SU-DHL-6 (cell line): ENCODE measurements at regions not wholly inside any gene's neighbourhood (a gene's known extent, or its start where the extent isn't known, plus 50 kb on each side); places are given as distances from the start of the nearest gene placed in this dataset.

Experiments used
- EZH2phosphoT487 ChIP-seq: fragments of 200-600 bp; sonication (generic), shearing (Covaris generic); conservative IDR thresholded peaks from 2 replicates; pipeline ENCODE4 v1.6.1; 2018; ENCODE audit warnings: mild to moderate bottlenecking, antibody characterized with exemption, low read length, moderate library complexity, mixed read lengths
- TF ChIP-seq, protein P1 (sequence below): fragments of 200-600 bp; sonication (generic); IDR thresholded peaks from one replicate; pipeline ENCODE4 v1.5.1; 2017; ENCODE audit warnings: antibody characterized with exemption, mild to moderate bottlenecking, low read length, moderate library complexity; ENCODE audit not compliant: insufficient read depth, poor library complexity, severe bottlenecking

- TF ChIP-seq, protein P1, sequence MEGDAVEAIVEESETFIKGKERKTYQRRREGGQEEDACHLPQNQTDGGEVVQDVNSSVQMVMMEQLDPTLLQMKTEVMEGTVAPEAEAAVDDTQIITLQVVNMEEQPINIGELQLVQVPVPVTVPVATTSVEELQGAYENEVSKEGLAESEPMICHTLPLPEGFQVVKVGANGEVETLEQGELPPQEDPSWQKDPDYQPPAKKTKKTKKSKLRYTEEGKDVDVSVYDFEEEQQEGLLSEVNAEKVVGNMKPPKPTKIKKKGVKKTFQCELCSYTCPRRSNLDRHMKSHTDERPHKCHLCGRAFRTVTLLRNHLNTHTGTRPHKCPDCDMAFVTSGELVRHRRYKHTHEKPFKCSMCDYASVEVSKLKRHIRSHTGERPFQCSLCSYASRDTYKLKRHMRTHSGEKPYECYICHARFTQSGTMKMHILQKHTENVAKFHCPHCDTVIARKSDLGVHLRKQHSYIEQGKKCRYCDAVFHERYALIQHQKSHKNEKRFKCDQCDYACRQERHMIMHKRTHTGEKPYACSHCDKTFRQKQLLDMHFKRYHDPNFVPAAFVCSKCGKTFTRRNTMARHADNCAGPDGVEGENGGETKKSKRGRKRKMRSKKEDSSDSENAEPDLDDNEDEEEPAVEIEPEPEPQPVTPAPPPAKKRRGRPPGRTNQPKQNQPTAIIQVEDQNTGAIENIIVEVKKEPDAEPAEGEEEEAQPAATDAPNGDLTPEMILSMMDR = no peak
- TF ChIP-seq EZH2phosphoT487 = no peak
These were observed 184.2 kb downstream of the MN1 start for GRCh38 chr22:27617214-27617881.
